ENCODE measurements at regions not wholly inside any gene's neighbourhood (a gene's known extent, or its start where the extent isn't known, plus 50 kb on each side); places are given as distances from the start of the nearest gene placed in this dataset.

DNA sequence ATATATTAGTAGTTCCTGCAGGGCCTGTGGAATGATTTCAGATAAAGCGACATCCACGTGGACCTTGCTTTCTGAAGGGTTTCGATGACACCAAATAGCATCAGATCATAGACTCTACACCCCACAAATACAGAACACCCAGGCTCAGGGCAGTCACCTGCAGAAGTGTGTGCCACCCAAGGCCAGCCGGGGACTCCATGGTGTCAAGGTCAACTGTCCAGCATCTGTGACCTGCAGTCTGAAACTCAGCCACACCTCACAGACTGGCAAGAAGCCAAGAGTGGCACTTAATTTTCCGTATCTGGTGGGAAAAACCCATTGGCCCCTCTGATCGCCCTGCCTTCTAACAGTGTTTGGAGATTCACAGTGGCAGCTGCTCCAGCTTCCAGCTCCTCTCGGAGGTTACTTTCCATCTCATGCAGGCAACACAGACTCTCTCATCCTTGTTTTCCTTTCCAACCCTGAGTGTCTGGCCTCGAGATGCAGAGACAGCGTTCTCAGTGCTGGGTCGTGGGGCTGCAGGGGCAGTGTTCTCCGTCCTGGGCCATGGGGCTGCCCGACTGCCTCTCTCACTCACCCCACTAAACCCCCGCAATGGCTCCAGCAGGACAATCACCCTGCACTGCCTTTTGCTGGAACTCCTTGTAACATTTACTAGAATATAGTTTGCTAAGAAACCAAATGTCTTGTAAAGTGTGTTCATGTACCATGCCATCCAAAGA, 221.9 kb downstream of the IRX2 start:
- TF ChIP-seq, protein P1, sequence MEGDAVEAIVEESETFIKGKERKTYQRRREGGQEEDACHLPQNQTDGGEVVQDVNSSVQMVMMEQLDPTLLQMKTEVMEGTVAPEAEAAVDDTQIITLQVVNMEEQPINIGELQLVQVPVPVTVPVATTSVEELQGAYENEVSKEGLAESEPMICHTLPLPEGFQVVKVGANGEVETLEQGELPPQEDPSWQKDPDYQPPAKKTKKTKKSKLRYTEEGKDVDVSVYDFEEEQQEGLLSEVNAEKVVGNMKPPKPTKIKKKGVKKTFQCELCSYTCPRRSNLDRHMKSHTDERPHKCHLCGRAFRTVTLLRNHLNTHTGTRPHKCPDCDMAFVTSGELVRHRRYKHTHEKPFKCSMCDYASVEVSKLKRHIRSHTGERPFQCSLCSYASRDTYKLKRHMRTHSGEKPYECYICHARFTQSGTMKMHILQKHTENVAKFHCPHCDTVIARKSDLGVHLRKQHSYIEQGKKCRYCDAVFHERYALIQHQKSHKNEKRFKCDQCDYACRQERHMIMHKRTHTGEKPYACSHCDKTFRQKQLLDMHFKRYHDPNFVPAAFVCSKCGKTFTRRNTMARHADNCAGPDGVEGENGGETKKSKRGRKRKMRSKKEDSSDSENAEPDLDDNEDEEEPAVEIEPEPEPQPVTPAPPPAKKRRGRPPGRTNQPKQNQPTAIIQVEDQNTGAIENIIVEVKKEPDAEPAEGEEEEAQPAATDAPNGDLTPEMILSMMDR (IDR thresholded peaks at IDR 0.05) = no peak
- TF ChIP-seq POLR2A (IDR thresholded peaks at IDR 0.05) = no peak

Data from suprapubic skin (tissue), 3 donors.